ENCODE measurements at regions not wholly inside any gene's neighbourhood (a gene's known extent, or its start where the extent isn't known, plus 50 kb on each side); places are given as distances from the start of the nearest gene placed in this dataset.

GRCh38 chr4:104758574-104758973, 263.9 kb upstream of the CXXC4 start:
- H3K27me3 ChIP-seq (ENCODE audit: insufficient read depth): no peaks in the 10 kb centered on the region
- ATAC-seq (no peak), DNase-seq (ENCODE audit: low spot score) (no peak)
- H3K4me1 Mint-ChIP-seq: peaks cover 10% of the 10 kb centered on the region; the same call in 2 of the 3 replicates
- H3F3A ChIP-seq (replicated peaks; ENCODE audit: low read depth): no peaks in the 10 kb centered on the region
- H3K4me1 ChIP-seq (ENCODE audit: insufficient read depth): peaks cover 4% of the 10 kb centered on the region; the same call in 1 of the 2 replicates
- peaks cover 3% of the 10 kb centered on the region; the same call in 1 of the 3 replicates for H3K9me3 Mint-ChIP-seq
- H3K27ac ChIP-seq (ENCODE audit: low read depth): no peak overlapping the region
- no peaks in the 10 kb centered on the region; the same call in 2 of the 3 replicates for H3K36me3 Mint-ChIP-seq (ENCODE audit: low read depth)
- H3K4me3 ChIP-seq: no peak overlapping the region
- no peak overlapping the region for H3K4me3 Mint-ChIP-seq
- no peaks in the 10 kb centered on the region for H4K20me1 ChIP-seq (replicated peaks; ENCODE audit: insufficient read depth)
- H2AFZ ChIP-seq: no peak overlapping the region
- no peaks in the 10 kb centered on the region for H3K36me3 ChIP-seq (ENCODE audit: insufficient read depth)
- no peaks in the 10 kb centered on the region for H3K9me2 ChIP-seq (ENCODE audit: insufficient read depth)
- TF ChIP-seq EZH2phosphoT487 (IDR thresholded peaks at IDR 0.05; ENCODE audit: unreplicated experiment): no peak
- no peak for TF ChIP-seq REST (IDR thresholded peaks at IDR 0.05; ENCODE audit: unreplicated experiment)
- TF ChIP-seq CTCF (conservative IDR thresholded peaks at IDR 0.05; ENCODE audit: low read depth in 2 of 2): no peak
- no peak for TF ChIP-seq ZNF462 (CRISPR knock-in tag; IDR thresholded peaks at IDR 0.05)
- no peak for TF ChIP-seq NANOG (IDR thresholded peaks at IDR 0.05; ENCODE audit: borderline replicate concordance)
- TF ChIP-seq JUNB (IDR thresholded peaks at IDR 0.05; ENCODE audit: unreplicated experiment): no peak
- TF ChIP-seq EZH2 (IDR thresholded peaks at IDR 0.05; ENCODE audit: low read depth, unreplicated experiment): no peak
- no peak for TF ChIP-seq ETS1 (IDR thresholded peaks at IDR 0.05)
- TF ChIP-seq STAT1 (IDR thresholded peaks at IDR 0.05; ENCODE audit: unreplicated experiment): no peak
- TF ChIP-seq POLR2AphosphoS5 (IDR thresholded peaks at IDR 0.05; ENCODE audit: low read depth): no peak
- no peak for TF ChIP-seq ZNF114 (CRISPR knock-in tag; IDR thresholded peaks at IDR 0.05)
- TF ChIP-seq ZNF331 (CRISPR knock-in tag; IDR thresholded peaks at IDR 0.05; ENCODE audit: low read depth): no peak
- TF ChIP-seq CREB1 (CRISPR knock-in tag; IDR thresholded peaks at IDR 0.05; ENCODE audit: low read depth): no peak
- no peak overlapping the region for H3K4me2 ChIP-seq
- H3K79me2 ChIP-seq (replicated peaks; ENCODE audit: insufficient read depth): no peaks in the 10 kb centered on the region
- H3K27me3 Mint-ChIP-seq (ENCODE audit: insufficient read depth, low read depth, poor library complexity): no peaks in the 10 kb centered on the region
- H3K27ac Mint-ChIP-seq: no peak overlapping the region
